Ecto neural progenitor cell (in vitro differentiated cells): ENCODE measurements at regions not wholly inside any gene's neighbourhood (a gene's known extent, or its start where the extent isn't known, plus 50 kb on each side); places are given as distances from the start of the nearest gene placed in this dataset.
"Not testable (repeated sequence)": the region's sequence is repeated elsewhere in the genome, so short reads cannot be mapped to it uniquely, and the experiment has no call there.

Source experiments
- DNase-seq: peaks from one replicate; pipeline ENCODE4 v3.0.0-alpha.2; 2018; ENCODE audit warnings: low spot score

- DNase-seq = no peak
Observed at GRCh38 chr6:63486196-63486595, 86.1 kb upstream of the LOC128125822 start.

DNA sequence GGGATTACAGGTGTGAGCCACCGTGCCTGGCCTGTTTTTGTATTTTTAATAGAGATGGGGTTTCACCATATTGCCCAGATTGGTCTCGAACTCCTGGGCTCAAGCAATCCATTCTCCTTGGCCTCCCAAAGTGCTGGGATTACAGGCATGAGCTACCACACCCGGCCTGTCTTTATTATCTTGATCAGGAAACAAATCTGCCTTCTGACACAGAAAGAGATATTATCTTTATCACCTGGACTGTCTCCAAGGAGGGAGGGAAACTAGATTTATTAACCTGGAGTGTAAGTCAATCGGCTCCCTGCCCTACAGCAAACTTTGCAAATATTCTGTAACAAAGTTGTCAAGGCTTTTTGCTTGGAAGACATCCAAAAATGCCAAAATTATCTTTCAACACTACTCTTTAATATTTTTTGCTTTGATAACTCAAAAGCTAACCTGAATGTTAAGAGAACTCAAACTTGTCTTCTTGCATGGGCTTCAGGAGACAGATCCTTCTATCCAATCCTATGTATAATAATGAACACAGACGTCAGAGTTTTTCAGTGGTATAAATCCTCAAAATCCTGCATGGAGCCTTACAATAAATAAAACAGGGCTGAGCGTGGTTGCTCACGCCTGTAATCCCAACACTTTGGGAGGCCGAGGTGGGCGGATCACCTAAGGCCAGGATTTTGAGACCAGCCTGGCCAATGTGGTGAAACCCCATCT, 85.0 kb upstream of the LOC128125822 start:
- no peak for DNase-seq

DNA sequence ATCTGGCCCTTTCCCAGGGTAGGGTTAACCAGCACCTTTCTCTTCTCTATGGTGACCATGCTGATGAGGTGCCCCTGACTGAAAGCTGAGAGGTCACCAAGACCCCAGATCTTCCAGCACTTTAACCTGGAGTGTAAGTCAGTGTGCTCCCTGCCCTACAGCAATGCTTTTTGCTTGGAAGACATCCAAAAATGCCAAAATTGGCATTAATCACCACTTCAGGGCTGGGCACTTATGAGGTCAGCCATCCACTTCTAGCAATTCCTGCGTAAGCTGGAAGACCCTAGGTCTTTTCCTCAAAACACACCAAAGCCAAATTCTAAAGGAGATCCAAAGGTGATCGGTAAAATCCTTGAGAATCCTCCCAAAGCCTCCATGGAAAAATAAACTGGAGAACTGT, 81.2 kb upstream of the LOC128125822 start:
- no peak for DNase-seq

- no peak for DNase-seq
Observed at GRCh38 chr6:63492476-63492875, 79.8 kb upstream of the LOC128125822 start.

GRCh38 chr6:63493557-63493956, 78.7 kb upstream of the LOC128125822 start:
- DNase-seq = no peak

GRCh38 chr6:63496361-63496804, 75.9 kb upstream of the LOC128125822 start:
- DNase-seq = no peak

DNA sequence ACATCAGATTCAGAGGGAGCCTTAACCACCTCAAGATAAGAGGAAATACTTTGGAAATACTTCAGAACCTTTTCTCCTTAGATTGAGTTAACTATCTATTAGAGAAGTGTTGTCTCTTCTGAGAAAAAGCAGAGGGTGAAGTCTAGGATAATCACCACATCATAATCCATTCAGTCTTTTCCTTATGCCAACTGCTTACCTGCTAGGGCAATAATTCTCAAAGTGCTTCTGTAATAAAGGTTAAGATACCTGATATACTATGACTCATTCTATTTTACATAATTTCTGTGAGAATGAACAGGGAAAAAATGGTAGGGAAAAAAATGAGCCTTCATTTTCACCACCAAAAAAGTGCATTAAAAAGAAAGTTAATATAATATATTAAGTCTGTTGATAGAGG, 70.1 kb upstream of the LOC128125822 start:
- DNase-seq = no peak

GRCh38 chr6:63503199-63503598, 69.1 kb upstream of the LOC128125822 start:
- DNase-seq = no peak

GRCh38 chr6:63504777-63505384, 67.4 kb upstream of the LOC128125822 start:
- DNase-seq = no peak

- DNase-seq = no peak
Observed at GRCh38 chr6:63507096-63507495, 65.2 kb upstream of the LOC128125822 start.

- no peak for DNase-seq
Observed at GRCh38 chr6:63509652-63510352, 62.5 kb upstream of the LOC128125822 start.

DNA sequence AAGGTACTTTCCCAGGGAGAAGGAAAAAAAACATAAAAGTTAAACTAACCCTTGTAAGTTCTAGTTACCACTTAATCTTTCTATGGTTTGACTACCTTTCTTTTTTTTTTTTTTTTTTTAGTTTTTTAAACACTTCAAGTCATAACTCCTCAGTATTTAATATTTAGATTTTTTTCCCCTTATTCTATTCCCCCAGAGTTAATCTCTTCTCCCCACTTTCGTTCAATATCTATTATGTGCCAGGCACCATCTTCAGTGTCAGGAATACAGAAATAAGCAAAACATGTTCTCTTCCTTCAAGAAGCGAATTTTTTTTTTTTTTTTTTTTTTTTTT, 62.0 kb upstream of the LOC128125822 start:
- no peak for DNase-seq

DNA sequence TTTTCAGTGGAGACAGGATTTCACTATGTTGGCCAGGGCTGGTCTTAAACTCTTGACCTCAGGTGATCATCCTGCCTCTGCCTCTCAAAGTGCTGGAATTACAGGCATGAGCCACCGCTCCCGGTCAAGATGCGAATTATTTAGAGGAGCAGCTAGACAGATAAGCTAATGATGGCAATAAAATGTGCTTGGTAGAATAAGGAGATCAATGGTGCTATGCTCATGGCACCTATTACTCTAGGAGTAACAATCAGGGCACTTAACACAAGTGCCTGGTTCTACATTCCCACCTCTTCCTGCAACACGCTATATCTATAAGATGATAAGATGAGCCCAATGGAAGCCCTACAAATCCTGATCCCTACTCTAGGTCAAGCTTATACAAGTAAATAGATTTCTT, 61.4 kb upstream of the LOC128125822 start:
- no peak for DNase-seq

- no peak for DNase-seq
Observed at GRCh38 chr6:63514488-63515173, 57.6 kb upstream of the LOC128125822 start.

- DNase-seq = not testable (repeated sequence)
Observed at GRCh38 chr6:63515227-63515626, 57.1 kb upstream of the LOC128125822 start.

DNA sequence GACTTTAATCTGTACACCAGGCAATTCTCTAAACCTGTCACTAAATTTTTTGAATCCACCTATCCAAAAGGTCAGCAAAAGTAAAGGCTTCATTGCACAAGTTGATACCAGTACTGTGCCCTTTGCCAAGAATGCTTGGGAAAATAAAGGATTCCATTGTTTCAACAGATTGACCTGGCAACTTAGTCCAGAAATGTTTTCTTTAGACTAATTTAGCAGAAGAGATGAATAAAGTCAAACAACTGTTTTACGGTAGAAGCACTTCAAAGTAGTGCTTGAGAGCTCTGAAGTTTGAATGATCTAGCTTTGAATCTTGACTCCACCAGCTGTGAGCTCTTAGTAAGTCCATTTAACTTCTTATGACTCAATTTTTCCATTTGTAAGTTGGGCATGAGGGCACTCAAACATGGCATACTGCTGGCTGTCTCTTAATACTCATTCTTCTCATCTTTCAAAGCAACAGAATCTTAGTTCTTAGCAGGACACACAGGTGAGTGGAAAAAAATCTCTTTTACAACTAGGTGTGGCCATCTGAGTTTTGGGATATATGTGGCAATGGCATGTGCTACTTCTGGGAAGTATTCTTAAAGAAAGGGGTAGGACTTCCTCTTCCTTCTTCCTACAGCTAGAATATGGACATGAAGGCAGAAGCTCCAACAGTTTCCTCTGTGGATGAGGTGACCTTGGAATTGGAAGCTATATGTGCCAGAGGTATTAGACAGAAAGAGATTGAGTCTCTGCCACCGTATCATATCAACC, 55.9 kb upstream of the LOC128125822 start:
- DNase-seq = no peak

DNA sequence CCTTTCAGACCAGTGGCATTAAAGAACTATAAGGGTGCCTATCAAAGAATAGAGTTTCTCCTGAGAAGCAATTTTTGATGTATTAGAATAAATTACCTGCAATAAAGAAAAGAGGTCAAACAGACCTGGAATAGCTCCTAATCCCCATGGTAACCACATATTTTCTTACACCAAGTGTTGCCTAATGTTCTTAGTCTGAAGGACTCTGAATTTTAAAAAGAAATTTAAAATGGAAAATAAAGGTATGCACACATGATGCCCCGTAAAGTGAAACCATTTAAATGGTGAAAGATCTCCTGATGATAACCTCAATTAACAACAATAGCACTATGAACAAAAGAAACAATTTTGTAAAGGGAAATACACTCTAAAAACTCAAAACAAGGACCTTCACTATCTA, 55.1 kb upstream of the LOC128125822 start:
- no peak for DNase-seq

DNA sequence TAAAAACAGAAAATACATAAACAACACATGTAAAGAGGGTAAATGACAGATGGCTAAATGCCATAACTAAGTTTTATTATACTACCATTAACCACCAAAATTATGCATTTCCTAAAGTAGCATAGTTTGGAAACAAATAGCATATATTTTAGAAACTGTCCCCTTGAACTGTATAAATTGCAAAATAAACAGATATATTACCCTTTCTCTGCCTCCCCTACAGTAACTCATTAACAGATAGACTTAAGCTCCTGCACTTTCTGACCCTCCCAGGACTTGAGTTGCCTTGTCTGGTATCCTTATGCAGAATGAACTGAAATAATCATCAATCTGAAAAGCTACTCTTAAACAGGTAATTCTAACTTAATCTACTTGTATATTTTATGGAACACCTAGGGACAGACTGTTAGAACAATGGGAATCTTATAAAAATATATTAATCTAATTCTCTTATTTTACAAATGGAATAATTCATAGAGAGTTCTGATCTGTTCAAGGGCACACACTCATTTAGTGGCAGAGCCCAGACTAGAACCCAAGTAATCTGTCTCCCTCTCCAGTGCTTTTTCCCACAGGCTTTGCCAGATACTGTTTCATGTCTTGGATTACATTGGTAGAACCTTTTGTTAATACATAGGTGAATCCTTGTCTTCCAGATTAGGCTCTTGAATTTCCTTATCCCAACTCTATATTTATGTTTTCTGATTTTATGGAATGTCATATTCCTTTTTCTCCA, 50.6 kb upstream of the LOC128125822 start:
- no peak for DNase-seq
